Panc1 (cell line): ENCODE measurements at regions not wholly inside any gene's neighbourhood (a gene's known extent, or its start where the extent isn't known, plus 50 kb on each side); places are given as distances from the start of the nearest gene placed in this dataset.

Experiments
- ATAC-seq: fragments of 200-7000 bp; cut with Tn5 transposase; 2 replicates; pipeline ENCODE4 v1.9.1; 2020; ENCODE audit warnings: mild to moderate bottlenecking, moderate library complexity
- BruUV-seq: library from RNA; stranded (reverse); fragments of 400-500 nt; replicated peaks from 2 replicates; lab custom pipeline; 2021; lab: Mats Ljungman, UMichigan
- CTCF ChIA-PET: fragments of 300-600 bp; sonication (Branson Sonifier 250); formaldehyde crosslinking; loops from one replicate; lab custom pipeline; 2022; ENCODE audit warnings: antibody characterized with exemption; lab: Charles Lee
- POLR2A ChIA-PET: fragments of 300-600 bp; sonication (Branson Sonifier 250); formaldehyde crosslinking; loops from one replicate; lab custom pipeline; 2022; ENCODE audit warnings: antibody characterized with exemption; lab: Charles Lee
- DNase-seq: peaks from one replicate; pipeline ENCODE4 v3.0.0-alpha.2; 2010; ENCODE audit warnings: low read depth, low spot score
- H3K27ac ChIP-seq: 2 replicates; pipeline ENCODE4 v1.5.1; 2011; ENCODE audit warnings: mild to moderate bottlenecking, low read length, inconsistent platforms
- H3K27me3 ChIP-seq: fragments of 200-500 bp; sonication (Bioruptor generic); 2 replicates; pipeline ENCODE4 v1.6.0; 2014; ENCODE audit warnings: low read length, inconsistent platforms; ENCODE audit not compliant: control insufficient read depth, insufficient read depth
- H3K36me3 ChIP-seq: fragments of 200-500 bp; sonication (Bioruptor generic); 2 replicates; pipeline ENCODE4 v1.5.1; 2014; ENCODE audit warnings: inconsistent platforms, mild to moderate bottlenecking, low read length, moderate library complexity; ENCODE audit not compliant: control insufficient read depth, insufficient read depth
- H3K4me1 ChIP-seq: 2 replicates; pipeline ENCODE4 v1.5.1; 2011; ENCODE audit warnings: inconsistent platforms, mild to moderate bottlenecking, low read length, moderate library complexity; ENCODE audit not compliant: control insufficient read depth, insufficient read depth
- H3K4me3 ChIP-seq, 2 experiments: 2 replicates each; pipeline ENCODE4 v1.5.1; 2011 to 2012; ENCODE audit warnings: low read depth in 2 of 2, low read length in 2 of 2, mild to moderate bottlenecking in 2 of 2, inconsistent platforms in 1 of 2, moderate library complexity in 1 of 2
- H3K9me3 ChIP-seq: fragments of 200-500 bp; sonication (Bioruptor generic); 2 replicates; pipeline ENCODE4 v1.5.1; 2014; ENCODE audit warnings: low read depth, mild to moderate bottlenecking, inconsistent platforms, low read length, moderate library complexity; ENCODE audit not compliant: control insufficient read depth, insufficient read depth
- CTCF ChIP-seq: fragments of 450-650 bp; IDR thresholded peaks from 2 replicates; pipeline ENCODE4 v1.5.1; 2017; ENCODE audit warnings: mild to moderate bottlenecking
- POLR2AphosphoS5 ChIP-seq: IDR thresholded peaks from 2 replicates; pipeline ENCODE4 v1.6.1; 2012; ENCODE audit warnings: mild to moderate bottlenecking, low read depth, low read length, moderate library complexity
- REST ChIP-seq, 2 experiments: IDR thresholded peaks; 2 replicates each; pipeline ENCODE4 v1.6.1; 2011 to 2012; ENCODE audit warnings: low read depth in 2 of 2, control low read depth in 1 of 2, low read length in 1 of 2, mild to moderate bottlenecking in 1 of 2, moderate library complexity in 1 of 2; ENCODE audit not compliant: insufficient read depth in 1 of 2
- SIN3A ChIP-seq: IDR thresholded peaks from 2 replicates; pipeline ENCODE4 v1.6.1; 2012; ENCODE audit warnings: low read depth, mild to moderate bottlenecking, low read length, moderate library complexity, borderline replicate concordance; ENCODE audit not compliant: insufficient read depth
- TCF7L2 ChIP-seq: IDR thresholded peaks from 2 replicates; pipeline ENCODE4 v1.6.1; 2011; ENCODE audit warnings: mild to moderate bottlenecking, low read depth, low read length, inconsistent platforms
- in situ Hi-C: cut with HindIII; loops from 2 replicates; pipeline ENCODE4 v1.10.0; 2016; ENCODE audit warnings: low sequenced_read_pairs, low pct_unique_long_range_greater_than_20kb
- intact Hi-C: fragments of 100-400 bp; cut with micrococcal nuclease; formaldehyde crosslinking; loops from one replicate; pipeline ENCODE4 v1.10.0; 2022; ENCODE audit not compliant: unreplicated experiment

GRCh38 chr9:19640014-19640413 is 148.8 kb downstream of the SLC24A2 start:
- no TSS peak for BruUV-seq
- POLR2A ChIA-PET, result no interaction called here

GRCh38 chr9:19637084-19637483 is 151.8 kb downstream of the SLC24A2 start:
- no peaks in the 10 kb centered on the region for H3K27me3 ChIP-seq
- ChIA-PET CTCF (no interaction called here), POLR2A (no interaction called here)
- no peak for TF ChIP-seq TCF7L2
- intact Hi-C loops, result no loop called here
- ATAC-seq (no peak), DNase-seq (no peak)
- no peak overlapping the region for H3K27ac ChIP-seq
- in situ Hi-C loops, result no loop called here
- no peaks in the 10 kb centered on the region for H3K36me3 ChIP-seq
- BruUV-seq, result no TSS peak
- H3K4me3 ChIP-seq, result no peak overlapping the region
- no peaks in the 10 kb centered on the region for H3K9me3 ChIP-seq
- H3K4me1 ChIP-seq, result no peaks in the 10 kb centered on the region

More at GRCh38 chr9:19640014-19640413, 148.8 kb downstream of the SLC24A2 start:
- Histone ChIP-seq H3K27me3 (no peaks in the 10 kb centered on the region), H3K36me3 (no peaks in the 10 kb centered on the region), H3K27ac (no peak overlapping the region), H3K4me3 (no peak overlapping the region), H3K4me1 (no peaks in the 10 kb centered on the region), H3K9me3 (no peaks in the 10 kb centered on the region)
- no peak for ATAC-seq
- no peak for DNase-seq
- intact Hi-C loops (loop anchor here (10.0 kb wide), 1 partner anchor 145 kb away; no protein-coding TSS in a partner anchor), in situ Hi-C loops (no loop called here)
- TF ChIP-seq SIN3A (no peak), POLR2AphosphoS5 (no peak), CTCF (no peak), REST (IDR thresholded peaks at IDR 0.05; ENCODE audit: insufficient read depth in 1 of 2, low read depth in 2 of 2, low read length in 1 of 2) (no peak), TCF7L2 (no peak)
- CTCF ChIA-PET, result no interaction called here

GRCh38 chr9:19634881-19635280 is 154.0 kb downstream of the SLC24A2 start:
- Histone ChIP-seq H3K36me3 (no peaks in the 10 kb centered on the region), H3K27ac (no peak overlapping the region), H3K4me1 (no peaks in the 10 kb centered on the region), H3K4me3 (no peak overlapping the region), H3K9me3 (no peaks in the 10 kb centered on the region), H3K27me3 (no peaks in the 10 kb centered on the region)
- no peak for DNase-seq
- ChIA-PET POLR2A (no interaction called here), CTCF (no interaction called here)
- ATAC-seq, result no peak
- TF ChIP-seq SIN3A (no peak), TCF7L2 (no peak), POLR2AphosphoS5 (no peak), CTCF (no peak), REST (IDR thresholded peaks at IDR 0.05; ENCODE audit: insufficient read depth in 1 of 2, low read depth in 2 of 2, low read length in 1 of 2) (no peak)
- no TSS peak for BruUV-seq
- intact Hi-C loops (no loop called here), in situ Hi-C loops (no loop called here)
